HepG2 (cell line): ENCODE measurements at regions not wholly inside any gene's neighbourhood (a gene's known extent, or its start where the extent isn't known, plus 50 kb on each side); places are given as distances from the start of the nearest gene placed in this dataset.

ENCODE experiments used
- ATAC-seq: fragments of 200-7000 bp; cut with Tn5 transposase; 3 replicates; pipeline ENCODE4 v1.9.1; 2020; ENCODE audit warnings: mild to moderate bottlenecking, moderate library complexity
- BruUV-seq: library from RNA; stranded (reverse); fragments of 400-500 nt; replicated peaks from 2 replicates; lab custom pipeline; 2021; lab: Mats Ljungman, UMichigan
- CTCF ChIA-PET: fragments of 300-600 bp; formaldehyde crosslinking; extraction: SDS; loops from one replicate; lab custom pipeline; 2021; ENCODE audit warnings: low total read pairs, inconsistent platforms, low intra/inter-chr PET ratio; lab: Yijun Ruan, JAX
- POLR2A ChIA-PET: fragments of 350-600 bp; sonication (Branson Sonifier 250); formaldehyde crosslinking; loops from one replicate; lab custom pipeline; 2020; ENCODE audit warnings: antibody characterized with exemption, inconsistent platforms; lab: Yijun Ruan, JAX
- DNase-seq: peaks from one replicate; pipeline ENCODE4 v3.0.0-alpha.2; 2015; ENCODE audit warnings: low spot score
- FAIRE-seq: peaks from 3 replicates; lab custom pipeline; 2011; peaks lifted over from hg19 to GRCh38; lab: Jason Lieb, UNC
- H2AFZ ChIP-seq: one replicate; pipeline ENCODE4 v1.6.1; 2011; ENCODE audit warnings: low read length, inconsistent platforms
- H3K27ac ChIP-seq: fragments of 300-600 bp; 3 replicates; pipeline ENCODE4 v1.8.0; 2011; ENCODE audit warnings: mixed run types, mild to moderate bottlenecking, mixed read lengths, low read length, inconsistent platforms; ENCODE audit not compliant: insufficient read depth; ENCODE audit errors: extremely low read length
- H3K27me3 ChIP-seq, 2 experiments: fragments of 200-600 bp in 1 of 2; 2 replicates in 1 of 2; 3 replicates in 1 of 2; pipeline versions ENCODE4 v1.6.0 to v1.8.0; 2011; ENCODE audit warnings: low read length in 2 of 2, mild to moderate bottlenecking in 2 of 2, moderate library complexity in 2 of 2, inconsistent platforms in 1 of 2; ENCODE audit not compliant: insufficient read depth in 2 of 2, control insufficient read depth in 1 of 2
- H3K36me3 ChIP-seq, 2 experiments: fragments of 200-600 bp in 1 of 2; replicated peaks in 1 of 2; 2 replicates in 1 of 2; 3 replicates in 1 of 2; pipeline versions ENCODE4 v1.5.1 to v1.8.0; 2011; ENCODE audit warnings: low read length in 2 of 2, inconsistent platforms in 1 of 2; ENCODE audit not compliant: insufficient read depth in 2 of 2, control insufficient read depth in 1 of 2
- H3K4me1 ChIP-seq: 2 replicates; pipeline ENCODE4 v1.5.1; 2012; ENCODE audit warnings: low read length, inconsistent platforms; ENCODE audit not compliant: insufficient read depth
- H3K4me2 ChIP-seq: 2 replicates; pipeline ENCODE4 v1.6.0; 2011; ENCODE audit warnings: low read depth, low read length, inconsistent platforms
- H3K4me3 ChIP-seq, 3 experiments: fragments of 200-600 bp in 1 of 3; sonication (generic), shearing (Covaris generic) in 1 of 3; replicated peaks in 1 of 3; 2 replicates each; pipeline ENCODE4 v1.5.1; 2011 to 2016; ENCODE audit warnings: low read length in 3 of 3, inconsistent platforms in 2 of 3, low read depth in 2 of 3, mild to moderate bottlenecking in 2 of 3, control low read depth in 1 of 3, mixed read lengths in 1 of 3; ENCODE audit not compliant: insufficient read depth in 1 of 3
- H3K79me2 ChIP-seq: one replicate; pipeline ENCODE4 v1.6.1; 2011; ENCODE audit warnings: low read length, inconsistent platforms; ENCODE audit not compliant: insufficient read depth
- H3K9ac ChIP-seq: 2 replicates; pipeline ENCODE4 v1.6.0; 2011; ENCODE audit warnings: mild to moderate bottlenecking, low read depth, low read length, inconsistent platforms; ENCODE audit not compliant: insufficient read depth
- H3K9me3 ChIP-seq: 2 replicates; pipeline ENCODE4 v1.5.1; 2012; ENCODE audit warnings: mild to moderate bottlenecking, low read length
- H4K20me1 ChIP-seq: 2 replicates; pipeline ENCODE4 v1.6.0; 2011; ENCODE audit warnings: inconsistent platforms, mild to moderate bottlenecking, low read length, moderate library complexity; ENCODE audit not compliant: insufficient read depth
- SUZ12 ChIP-seq: fragments of 150-350 bp; IDR thresholded peaks from 2 replicates; pipeline ENCODE4 v1.6.1; 2014; ENCODE audit warnings: low read depth, low read length
- ZKSCAN5 ChIP-seq: sonication (generic); formaldehyde crosslinking; IDR thresholded peaks from 2 replicates; pipeline ENCODE4 v1.5.1; 2020; ENCODE audit warnings: mild to moderate bottlenecking, missing genetic modification reagents
- WGBS: methylation state at CpG from one replicate; pipeline ENCODE4 v1.1.6; 2017; ENCODE audit warnings: low lambda C conversion rate; 5-methylcytosine and 5-hydroxymethylcytosine counted together
- in situ Hi-C: cut with HindIII; loops from 2 replicates; pipeline ENCODE4 v1.10.0; 2017; ENCODE audit warnings: low pct_unique_long_range_greater_than_20kb; ENCODE audit not compliant: extremely low pct_ligation_motif_present
- intact Hi-C: fragments of 100-400 bp; cut with micrococcal nuclease; formaldehyde crosslinking; loops from one replicate; pipeline ENCODE4 v1.10.0; 2022; ENCODE audit not compliant: unreplicated experiment
- TF ChIP-seq, protein P1 (sequence below): sonication (generic); formaldehyde crosslinking; conservative IDR thresholded peaks from 2 replicates; pipeline ENCODE4 v1.8.0; 2022; ENCODE audit warnings: mild to moderate bottlenecking, moderate library complexity, missing genetic modification reagents
- TF ChIP-seq, protein P2 (sequence below): sonication (generic); formaldehyde crosslinking; conservative IDR thresholded peaks from 2 replicates; pipeline ENCODE4 v1.8.0; 2022; ENCODE audit warnings: low read depth, missing genetic modification reagents

DNA sequence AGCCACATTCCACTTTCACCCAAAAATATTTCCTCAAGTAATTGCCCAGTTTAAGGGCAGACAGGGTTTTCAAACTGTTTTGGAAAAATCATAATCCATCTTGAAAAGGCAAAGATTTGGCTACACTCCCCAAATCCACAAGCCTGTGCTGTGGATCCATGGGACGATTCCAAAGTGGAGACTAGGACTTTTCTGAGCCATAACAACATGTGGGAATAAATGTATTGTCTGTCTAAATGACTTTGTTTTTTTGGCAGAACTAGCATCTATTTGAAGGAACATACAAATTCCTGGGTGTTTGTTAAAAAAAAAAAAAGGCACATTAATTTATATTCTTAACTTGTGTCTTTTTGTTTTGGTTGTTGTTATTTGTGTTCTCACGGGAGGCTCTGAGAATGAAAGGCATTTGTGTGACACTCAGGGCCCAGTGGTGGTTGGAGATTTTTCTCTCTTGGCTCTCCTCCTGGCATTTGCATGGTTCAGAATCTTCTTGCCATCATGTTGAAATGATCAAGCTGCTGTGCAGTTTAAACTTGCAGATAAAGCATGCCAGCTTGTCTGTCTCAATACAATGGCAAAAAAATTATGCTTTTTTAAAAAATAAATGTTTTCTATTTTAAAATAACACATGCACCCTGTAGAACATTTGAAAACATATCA, 277.4 kb downstream of the EN1 start (continued):
- TF ChIP-seq, protein P1, sequence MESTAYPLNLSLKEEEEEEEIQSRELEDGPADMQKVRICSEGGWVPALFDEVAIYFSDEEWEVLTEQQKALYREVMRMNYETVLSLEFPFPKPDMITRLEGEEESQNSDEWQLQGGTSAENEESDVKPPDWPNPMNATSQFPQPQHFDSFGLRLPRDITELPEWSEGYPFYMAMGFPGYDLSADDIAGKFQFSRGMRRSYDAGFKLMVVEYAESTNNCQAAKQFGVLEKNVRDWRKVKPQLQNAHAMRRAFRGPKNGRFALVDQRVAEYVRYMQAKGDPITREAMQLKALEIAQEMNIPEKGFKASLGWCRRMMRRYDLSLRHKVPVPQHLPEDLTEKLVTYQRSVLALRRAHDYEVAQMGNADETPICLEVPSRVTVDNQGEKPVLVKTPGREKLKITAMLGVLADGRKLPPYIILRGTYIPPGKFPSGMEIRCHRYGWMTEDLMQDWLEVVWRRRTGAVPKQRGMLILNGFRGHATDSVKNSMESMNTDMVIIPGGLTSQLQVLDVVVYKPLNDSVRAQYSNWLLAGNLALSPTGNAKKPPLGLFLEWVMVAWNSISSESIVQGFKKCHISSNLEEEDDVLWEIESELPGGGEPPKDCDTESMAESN (CRISPR knock-in tag), result no peak
- TF ChIP-seq, protein P2, sequence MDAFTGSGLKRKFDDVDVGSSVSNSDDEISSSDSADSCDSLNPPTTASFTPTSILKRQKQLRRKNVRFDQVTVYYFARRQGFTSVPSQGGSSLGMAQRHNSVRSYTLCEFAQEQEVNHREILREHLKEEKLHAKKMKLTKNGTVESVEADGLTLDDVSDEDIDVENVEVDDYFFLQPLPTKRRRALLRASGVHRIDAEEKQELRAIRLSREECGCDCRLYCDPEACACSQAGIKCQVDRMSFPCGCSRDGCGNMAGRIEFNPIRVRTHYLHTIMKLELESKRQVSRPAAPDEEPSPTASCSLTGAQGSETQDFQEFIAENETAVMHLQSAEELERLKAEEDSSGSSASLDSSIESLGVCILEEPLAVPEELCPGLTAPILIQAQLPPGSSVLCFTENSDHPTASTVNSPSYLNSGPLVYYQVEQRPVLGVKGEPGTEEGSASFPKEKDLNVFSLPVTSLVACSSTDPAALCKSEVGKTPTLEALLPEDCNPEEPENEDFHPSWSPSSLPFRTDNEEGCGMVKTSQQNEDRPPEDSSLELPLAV (CRISPR knock-in tag), result no peak
- no peak for TF ChIP-seq ZKSCAN5 (CRISPR knock-in tag)

DNA sequence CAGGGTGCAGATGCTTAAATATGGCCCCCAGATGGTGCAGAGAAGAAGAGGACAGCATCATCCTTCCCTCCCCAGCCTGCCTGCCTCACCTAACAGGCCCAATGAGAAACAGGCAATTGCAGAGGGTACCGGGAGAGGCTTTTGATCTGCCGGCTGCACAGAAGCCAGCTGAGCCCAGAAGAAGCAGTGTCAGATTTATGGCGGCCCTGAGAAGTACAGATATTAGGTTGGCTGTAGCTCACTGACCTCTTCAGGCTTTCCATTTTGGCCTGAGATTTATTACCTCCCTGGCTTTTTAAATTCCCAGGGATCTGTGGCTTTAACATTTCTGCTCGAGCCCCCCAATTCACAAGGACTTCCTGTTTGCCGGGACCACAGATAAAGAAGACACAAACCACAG, 278.7 kb downstream of the EN1 start:
- Histone ChIP-seq H3K79me2 (no peaks in the 10 kb centered on the region), H3K4me1 (no peaks in the 10 kb centered on the region), H3K27ac (no peak overlapping the region), H3K9ac (no peak overlapping the region), H3K4me2 (no peak overlapping the region), H2AFZ (no peak overlapping the region), H3K27me3 (peaks cover 0 to 11% of the 10 kb centered on the region in 2 experiments; a peak in 2 of 5 replicates), H3K9me3 (no peaks in the 10 kb centered on the region), H3K4me3 (no peak overlapping the region), H3K36me3 (no peaks in the 10 kb centered on the region), H4K20me1 (no peaks in the 10 kb centered on the region)
- intact Hi-C loops (no loop called here), in situ Hi-C loops (no loop called here)
- no peak for TF ChIP-seq SUZ12
- no TSS peak for BruUV-seq
- ATAC-seq (no peak), FAIRE-seq (no peak), DNase-seq (no peak)
- CTCF ChIA-PET, result no interaction called here
- POLR2A ChIA-PET, result no interaction called here
- WGBS, result 7% methylated on average over 5 of the region's 5 CpGs
